OCI-LY7 (cell line): ENCODE measurements at regions not wholly inside any gene's neighbourhood (a gene's known extent, or its start where the extent isn't known, plus 50 kb on each side); places are given as distances from the start of the nearest gene placed in this dataset.

Source experiments
- BruUV-seq: library from RNA; stranded (reverse); fragments of 400-500 nt; replicated peaks from 2 replicates; lab custom pipeline; 2021; lab: Mats Ljungman, UMichigan
- CTCF ChIA-PET: fragments of 300-600 bp; sonication (Branson Sonifier 250); formaldehyde crosslinking; loops from one replicate; lab custom pipeline; 2022; ENCODE audit warnings: antibody characterized with exemption; ENCODE audit not compliant: unreplicated experiment; lab: Charles Lee
- POLR2A ChIA-PET: fragments of 300-600 bp; sonication (Branson Sonifier 250); formaldehyde crosslinking; loops from one replicate; lab custom pipeline; 2022; ENCODE audit warnings: antibody characterized with exemption; lab: Charles Lee
- DNase-seq: peaks from one replicate; pipeline ENCODE4 v3.0.0-alpha.2; 2015; ENCODE audit warnings: low spot score
- H2AFZ ChIP-seq: fragments of 200-600 bp; sonication (generic), shearing (Covaris generic); 2 replicates; pipeline ENCODE4 v1.6.1; 2014; ENCODE audit warnings: mild to moderate bottlenecking, antibody characterized with exemption, low read length, moderate library complexity
- H3K27ac ChIP-seq: fragments of 200-600 bp; sonication (generic); 2 replicates; pipeline ENCODE4 v1.5.1; 2014; ENCODE audit warnings: mixed run types, low read depth, mild to moderate bottlenecking, moderate library complexity, low read length, inconsistent platforms; ENCODE audit not compliant: poor library complexity, severe bottlenecking
- H3K36me3 ChIP-seq: fragments of 200-600 bp; sonication (generic); 2 replicates; pipeline ENCODE4 v1.6.1; 2014; ENCODE audit warnings: mild to moderate bottlenecking, antibody characterized with exemption, low read length, moderate library complexity, mixed read lengths; ENCODE audit not compliant: insufficient read depth
- H3K4me1 ChIP-seq: fragments of 200-600 bp; sonication (generic); 2 replicates; pipeline ENCODE4 v1.5.1; 2014; ENCODE audit warnings: mild to moderate bottlenecking, low read length; ENCODE audit not compliant: insufficient read depth, poor library complexity, severe bottlenecking
- H3K4me2 ChIP-seq: fragments of 200-600 bp; sonication (generic); 2 replicates; pipeline ENCODE4 v1.6.1; 2014; ENCODE audit warnings: mild to moderate bottlenecking, low read length
- H3K4me3 ChIP-seq: fragments of 200-600 bp; sonication (generic); 2 replicates; pipeline ENCODE4 v1.5.1; 2014; ENCODE audit warnings: mild to moderate bottlenecking, low read depth, low read length; ENCODE audit not compliant: poor library complexity, severe bottlenecking
- H3K79me2 ChIP-seq: fragments of 200-600 bp; sonication (generic); 2 replicates; pipeline ENCODE4 v1.6.1; 2016; ENCODE audit warnings: low read depth, mild to moderate bottlenecking, low read length, moderate library complexity, mixed read lengths; ENCODE audit not compliant: insufficient read depth
- H3K9me2 ChIP-seq: fragments of 200-600 bp; sonication (generic); 2 replicates; pipeline ENCODE4 v1.6.1; 2016; ENCODE audit warnings: mild to moderate bottlenecking, low read length, mixed read lengths; ENCODE audit not compliant: insufficient read depth
- H3K9me3 ChIP-seq: fragments of 200-600 bp; sonication (generic); 2 replicates; pipeline ENCODE4 v1.6.1; 2014; ENCODE audit warnings: mild to moderate bottlenecking, mixed run types, low read length, mixed read lengths
- H4K20me1 ChIP-seq: fragments of 200-600 bp; sonication (generic); 2 replicates; pipeline ENCODE4 v1.6.1; 2014; ENCODE audit warnings: mild to moderate bottlenecking, antibody characterized with exemption, low read length, moderate library complexity, mixed read lengths; ENCODE audit not compliant: insufficient read depth
- EZH2phosphoT487 ChIP-seq: fragments of 200-600 bp; sonication (generic); IDR thresholded peaks from 2 replicates; pipeline ENCODE4 v1.6.1; 2018; ENCODE audit warnings: low read depth, borderline replicate concordance, mild to moderate bottlenecking, mixed run types, antibody characterized with exemption, low read length, moderate library complexity, mixed read lengths
- intact Hi-C: fragments of 100-400 bp; cut with micrococcal nuclease; formaldehyde crosslinking; loops from one replicate; pipeline ENCODE4 v1.10.0; 2022; ENCODE audit not compliant: unreplicated experiment
- TF ChIP-seq, protein P1 (sequence below): fragments of 200-600 bp; sonication (generic); conservative IDR thresholded peaks from 2 replicates; pipeline ENCODE4 v1.5.1; 2014; ENCODE audit warnings: mild to moderate bottlenecking, antibody characterized with exemption, low read length, moderate library complexity, mixed read lengths

DNA sequence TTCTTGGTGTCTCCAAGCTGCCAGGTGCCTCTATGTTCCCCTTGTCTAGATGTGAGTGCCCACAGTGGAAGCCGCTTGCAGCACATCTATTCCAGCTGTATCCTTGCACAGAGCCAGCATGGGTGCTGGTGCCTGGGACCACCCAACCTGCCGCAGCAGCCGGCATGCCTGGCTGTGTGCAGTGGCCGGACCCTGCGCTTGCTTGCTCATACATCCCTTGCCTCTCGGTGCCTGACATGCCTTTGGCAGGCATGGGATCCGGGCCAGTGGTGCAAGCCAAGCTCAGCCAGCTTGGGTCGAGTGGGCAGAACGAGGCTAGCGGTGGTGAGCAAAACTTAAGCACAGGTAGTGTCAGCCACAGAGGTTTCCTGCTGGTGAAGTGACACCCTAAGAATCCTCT lies 355.1 kb downstream of the TLL1 start:
- Histone ChIP-seq H3K27ac (no peak overlapping the region), H3K79me2 (no peaks in the 10 kb centered on the region), H3K36me3 (no peaks in the 10 kb centered on the region), H3K4me1 (no peaks in the 10 kb centered on the region), H2AFZ (no peak overlapping the region), H3K9me3 (no peaks in the 10 kb centered on the region), H3K4me2 (no peak overlapping the region), H4K20me1 (no peaks in the 10 kb centered on the region), H3K9me2 (no peaks in the 10 kb centered on the region), H3K4me3 (no peak overlapping the region)
- TF ChIP-seq, protein P1, sequence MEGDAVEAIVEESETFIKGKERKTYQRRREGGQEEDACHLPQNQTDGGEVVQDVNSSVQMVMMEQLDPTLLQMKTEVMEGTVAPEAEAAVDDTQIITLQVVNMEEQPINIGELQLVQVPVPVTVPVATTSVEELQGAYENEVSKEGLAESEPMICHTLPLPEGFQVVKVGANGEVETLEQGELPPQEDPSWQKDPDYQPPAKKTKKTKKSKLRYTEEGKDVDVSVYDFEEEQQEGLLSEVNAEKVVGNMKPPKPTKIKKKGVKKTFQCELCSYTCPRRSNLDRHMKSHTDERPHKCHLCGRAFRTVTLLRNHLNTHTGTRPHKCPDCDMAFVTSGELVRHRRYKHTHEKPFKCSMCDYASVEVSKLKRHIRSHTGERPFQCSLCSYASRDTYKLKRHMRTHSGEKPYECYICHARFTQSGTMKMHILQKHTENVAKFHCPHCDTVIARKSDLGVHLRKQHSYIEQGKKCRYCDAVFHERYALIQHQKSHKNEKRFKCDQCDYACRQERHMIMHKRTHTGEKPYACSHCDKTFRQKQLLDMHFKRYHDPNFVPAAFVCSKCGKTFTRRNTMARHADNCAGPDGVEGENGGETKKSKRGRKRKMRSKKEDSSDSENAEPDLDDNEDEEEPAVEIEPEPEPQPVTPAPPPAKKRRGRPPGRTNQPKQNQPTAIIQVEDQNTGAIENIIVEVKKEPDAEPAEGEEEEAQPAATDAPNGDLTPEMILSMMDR: no peak
- TF ChIP-seq EZH2phosphoT487: no peak
- no peak for DNase-seq
- intact Hi-C loops: no loop called here
- POLR2A ChIA-PET: no interaction called here
- BruUV-seq: no TSS peak
- CTCF ChIA-PET: no interaction called here

DNA sequence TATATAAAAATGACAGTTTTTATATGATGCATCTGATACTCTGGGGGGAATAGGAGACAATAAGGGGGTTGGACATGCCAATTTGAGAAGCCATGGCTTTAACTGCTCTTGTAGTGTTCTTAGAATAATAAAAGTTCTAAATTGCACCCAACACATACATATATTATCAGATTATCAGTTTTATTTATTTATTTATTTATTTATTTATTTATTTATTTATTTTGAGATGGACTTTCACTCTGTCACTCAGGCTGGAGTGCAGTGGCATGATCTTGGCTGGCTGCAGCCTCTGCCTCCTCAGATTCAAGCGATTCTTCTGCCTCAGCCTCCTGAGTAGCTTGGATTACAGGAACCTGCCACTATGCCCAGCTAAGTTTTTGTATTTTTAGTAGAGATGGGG lies 356.8 kb downstream of the TLL1 start:
- Histone ChIP-seq H3K4me1 (no peaks in the 10 kb centered on the region), H3K27ac (no peak overlapping the region), H2AFZ (no peak overlapping the region), H3K9me3 (no peaks in the 10 kb centered on the region), H3K79me2 (no peaks in the 10 kb centered on the region), H3K4me2 (no peak overlapping the region), H4K20me1 (no peaks in the 10 kb centered on the region), H3K9me2 (no peaks in the 10 kb centered on the region), H3K4me3 (no peak overlapping the region), H3K36me3 (no peaks in the 10 kb centered on the region)
- CTCF ChIA-PET: no interaction called here
- intact Hi-C loops: no loop called here
- no peak for DNase-seq
- no TSS peak for BruUV-seq
- TF ChIP-seq EZH2phosphoT487: no peak
- TF ChIP-seq, protein P1: no peak
- POLR2A ChIA-PET: interaction anchor here (0.6 kb wide), 1 partner anchor 143 kb away, joined by 3 read pairs; no protein-coding TSS in a partner anchor

DNA sequence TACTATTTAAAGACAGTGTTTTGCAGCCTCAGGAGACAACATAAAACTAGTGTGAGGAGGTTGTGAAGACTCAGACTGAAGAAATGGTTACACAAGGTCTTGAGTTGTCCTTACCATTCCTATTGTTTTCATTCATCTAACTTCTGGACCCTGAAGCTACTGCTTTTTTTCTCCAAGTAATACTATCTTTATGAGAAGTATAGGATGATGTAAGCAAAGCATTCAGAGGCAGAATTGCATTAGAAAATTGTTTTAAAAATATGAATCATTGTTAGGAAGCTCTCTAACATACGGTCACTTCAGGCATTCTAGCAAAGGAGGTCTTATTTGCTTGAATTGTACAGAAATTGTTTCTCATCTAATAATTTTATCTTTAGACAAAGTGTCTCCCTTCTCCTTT lies 357.8 kb downstream of the TLL1 start:
- no peaks in the 10 kb centered on the region for H3K9me2 ChIP-seq
- ChIA-PET CTCF (no interaction called here), POLR2A (interaction anchor here (0.6 kb wide), 1 partner anchor 193 kb away, joined by 5 read pairs; no protein-coding TSS in a partner anchor)
- intact Hi-C loops: no loop called here
- BruUV-seq: no TSS peak
- no peaks in the 10 kb centered on the region for H3K9me3 ChIP-seq
- no peak overlapping the region for H3K4me2 ChIP-seq
- H3K4me1 ChIP-seq: no peaks in the 10 kb centered on the region
- no peak for TF ChIP-seq EZH2phosphoT487
- TF ChIP-seq, protein P1: no peak
- no peak overlapping the region for H3K4me3 ChIP-seq
- no peaks in the 10 kb centered on the region for H4K20me1 ChIP-seq
- H2AFZ ChIP-seq: no peak overlapping the region
- no peak for DNase-seq
- no peak overlapping the region for H3K27ac ChIP-seq
- no peaks in the 10 kb centered on the region for H3K79me2 ChIP-seq
- no peaks in the 10 kb centered on the region for H3K36me3 ChIP-seq
